ENCODE measurements at regions not wholly inside any gene's neighbourhood (a gene's known extent, or its start where the extent isn't known, plus 50 kb on each side); places are given as distances from the start of the nearest gene placed in this dataset.

DNA sequence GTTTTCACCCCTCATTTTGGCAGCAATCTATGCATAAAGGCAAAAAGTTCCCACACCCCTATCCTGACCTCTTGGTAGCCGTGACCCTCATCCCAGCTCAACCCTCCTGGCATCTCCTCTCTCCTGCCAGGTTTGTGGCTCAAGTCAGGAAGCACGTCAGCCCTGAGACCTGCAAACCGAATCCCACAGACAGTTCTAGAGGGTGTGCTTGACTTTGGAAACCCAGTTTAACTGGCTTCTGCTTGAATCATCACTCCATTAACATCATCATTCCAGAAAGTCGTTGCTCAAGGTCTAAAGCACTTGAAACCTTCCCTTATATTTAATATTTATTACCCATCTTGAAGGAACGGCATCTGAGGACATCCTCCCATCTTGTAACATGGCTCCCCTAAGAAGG, 133.4 kb upstream of the ERG start:
- TF ChIP-seq CTCF (IDR thresholded peaks at IDR 0.05; ENCODE audit: low read depth, low read length, poor library complexity, severe bottlenecking) (no peak), EZH2phosphoT487 (IDR thresholded peaks at IDR 0.05; ENCODE audit: borderline replicate concordance, low read length) (no peak)

Data from DOHH2 (cell line).